SU-DHL-6 (cell line): ENCODE measurements at regions not wholly inside any gene's neighbourhood (a gene's known extent, or its start where the extent isn't known, plus 50 kb on each side); places are given as distances from the start of the nearest gene placed in this dataset.

Experiments used
- CTCF ChIP-seq: fragments of 200-600 bp; sonication (generic); IDR thresholded peaks from one replicate; pipeline ENCODE4 v1.5.1; 2017; ENCODE audit warnings: antibody characterized with exemption, mild to moderate bottlenecking, low read length, moderate library complexity; ENCODE audit not compliant: insufficient read depth, poor library complexity, severe bottlenecking
- EZH2phosphoT487 ChIP-seq: fragments of 200-600 bp; sonication (generic), shearing (Covaris generic); conservative IDR thresholded peaks from 2 replicates; pipeline ENCODE4 v1.6.1; 2018; ENCODE audit warnings: mild to moderate bottlenecking, antibody characterized with exemption, low read length, moderate library complexity, mixed read lengths

DNA sequence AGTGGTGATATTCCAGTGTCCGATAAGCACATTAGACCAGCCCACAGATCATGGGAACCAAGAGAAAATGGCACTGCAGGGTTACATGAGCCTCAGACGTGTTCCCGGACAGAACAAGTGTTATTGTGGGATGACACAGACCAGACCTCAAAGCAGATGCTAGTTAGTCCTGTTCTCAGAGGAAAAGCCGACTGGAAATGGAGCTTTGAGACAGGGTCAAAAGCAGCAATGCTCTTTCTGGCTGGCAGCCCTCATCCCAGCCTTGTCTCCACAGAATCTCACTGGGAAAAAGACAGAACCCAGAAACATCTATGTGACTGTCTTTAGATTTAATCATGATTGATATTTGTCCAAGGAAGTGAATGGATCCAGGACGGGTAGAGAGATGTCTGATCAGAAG lies 506.8 kb downstream of the INSC start:
- TF ChIP-seq CTCF (no peak), EZH2phosphoT487 (no peak)
